SK-N-SH (cell line): ENCODE measurements at regions not wholly inside any gene's neighbourhood (a gene's known extent, or its start where the extent isn't known, plus 50 kb on each side); places are given as distances from the start of the nearest gene placed in this dataset.
A peak's percentile ranks its signal among the peaks of the same experiment; 100 is the strongest.

Experiments used
- CTCF ChIP-seq: fragments of 200-600 bp; sonication (generic); IDR thresholded peaks from 2 replicates; pipeline ENCODE4 v1.6.1; 2017; ENCODE audit warnings: antibody characterized with exemption, mild to moderate bottlenecking, moderate library complexity
- JUND ChIP-seq: IDR thresholded peaks from 2 replicates; pipeline ENCODE4 v1.4.0; 2012

GRCh38 chr11:105456950-105457349 lies 152.9 kb upstream of the GRIA4 start:
- TF ChIP-seq CTCF (peak; percentile 41), JUND (no peak)
